Endothelial cell (in vitro differentiated cells): ENCODE measurements at regions not wholly inside any gene's neighbourhood (a gene's known extent, or its start where the extent isn't known, plus 50 kb on each side); places are given as distances from the start of the nearest gene placed in this dataset.

ENCODE experiments used
- DNase-seq: peaks from one replicate; pipeline ENCODE4 v3.0.0; 2021; ENCODE audit warnings: low spot score
- H3K27ac Mint-ChIP-seq: one replicate; pipeline ENCODE4 v1.8.0; 2021; ENCODE audit warnings: mixed read lengths, inconsistent platforms; ENCODE audit not compliant: unreplicated experiment
- H3K27me3 Mint-ChIP-seq: one replicate; pipeline ENCODE4 v1.8.0; 2021; ENCODE audit warnings: mild to moderate bottlenecking, moderate library complexity, mixed read lengths, inconsistent platforms; ENCODE audit not compliant: unreplicated experiment
- H3K36me3 Mint-ChIP-seq: one replicate; pipeline ENCODE4 v1.8.0; 2021; ENCODE audit warnings: mild to moderate bottlenecking, low read depth, mixed read lengths, inconsistent platforms; ENCODE audit not compliant: unreplicated experiment
- H3K4me1 Mint-ChIP-seq: one replicate; pipeline ENCODE4 v1.8.0; 2021; ENCODE audit warnings: mild to moderate bottlenecking, mixed read lengths, inconsistent platforms; ENCODE audit not compliant: unreplicated experiment
- H3K4me3 Mint-ChIP-seq: one replicate; pipeline ENCODE4 v1.8.0; 2021; ENCODE audit warnings: mild to moderate bottlenecking, mixed read lengths, inconsistent platforms; ENCODE audit not compliant: unreplicated experiment
- H3K9me3 Mint-ChIP-seq: one replicate; pipeline ENCODE4 v1.8.0; 2021; ENCODE audit warnings: mixed read lengths, inconsistent platforms; ENCODE audit not compliant: unreplicated experiment
- TF ChIP-seq, protein P1 (sequence below): fragments of 200-600 bp; sonication (generic); IDR thresholded peaks from one replicate; pipeline ENCODE4 v1.5.0; 2021; ENCODE audit warnings: antibody characterized with exemption; ENCODE audit not compliant: unreplicated experiment

DNA sequence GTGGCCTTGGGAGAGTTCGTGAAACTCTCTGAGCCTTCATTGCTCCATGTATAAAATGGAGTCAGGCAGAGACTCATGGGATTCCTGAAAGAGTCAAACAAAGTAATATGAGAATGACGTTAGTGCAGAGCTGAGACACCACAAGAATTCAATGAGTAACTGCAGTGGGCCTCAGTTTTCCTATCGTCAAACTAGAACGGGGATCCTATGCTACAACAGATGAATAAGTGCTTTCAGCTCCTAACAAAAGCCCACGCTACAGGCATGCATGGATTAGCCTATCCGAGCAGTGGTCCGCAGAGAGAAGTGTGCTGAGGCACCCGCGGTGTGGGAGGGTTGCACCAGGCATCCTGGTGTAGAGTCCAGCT is 124.7 kb downstream of the SYF2 start:
- Mint-ChIP-seq H3K9me3 (no peaks in the 10 kb centered on the region), H3K4me3 (no peak overlapping the region), H3K4me1 (no peaks in the 10 kb centered on the region), H3K27ac (no peak overlapping the region), H3K27me3 (peaks cover 2% of the 10 kb centered on the region), H3K36me3 (peaks cover 6% of the 10 kb centered on the region)
- TF ChIP-seq, protein P1, sequence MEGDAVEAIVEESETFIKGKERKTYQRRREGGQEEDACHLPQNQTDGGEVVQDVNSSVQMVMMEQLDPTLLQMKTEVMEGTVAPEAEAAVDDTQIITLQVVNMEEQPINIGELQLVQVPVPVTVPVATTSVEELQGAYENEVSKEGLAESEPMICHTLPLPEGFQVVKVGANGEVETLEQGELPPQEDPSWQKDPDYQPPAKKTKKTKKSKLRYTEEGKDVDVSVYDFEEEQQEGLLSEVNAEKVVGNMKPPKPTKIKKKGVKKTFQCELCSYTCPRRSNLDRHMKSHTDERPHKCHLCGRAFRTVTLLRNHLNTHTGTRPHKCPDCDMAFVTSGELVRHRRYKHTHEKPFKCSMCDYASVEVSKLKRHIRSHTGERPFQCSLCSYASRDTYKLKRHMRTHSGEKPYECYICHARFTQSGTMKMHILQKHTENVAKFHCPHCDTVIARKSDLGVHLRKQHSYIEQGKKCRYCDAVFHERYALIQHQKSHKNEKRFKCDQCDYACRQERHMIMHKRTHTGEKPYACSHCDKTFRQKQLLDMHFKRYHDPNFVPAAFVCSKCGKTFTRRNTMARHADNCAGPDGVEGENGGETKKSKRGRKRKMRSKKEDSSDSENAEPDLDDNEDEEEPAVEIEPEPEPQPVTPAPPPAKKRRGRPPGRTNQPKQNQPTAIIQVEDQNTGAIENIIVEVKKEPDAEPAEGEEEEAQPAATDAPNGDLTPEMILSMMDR, result no peak
- DNase-seq, result no peak

GRCh38 chr1:25106976-25107642 is 125.2 kb downstream of the SYF2 start:
- H3K9me3 Mint-ChIP-seq, result no peaks in the 10 kb centered on the region
- TF ChIP-seq, protein P1, result no peak
- no peaks in the 10 kb centered on the region for H3K4me1 Mint-ChIP-seq
- H3K4me3 Mint-ChIP-seq, result no peak overlapping the region
- H3K36me3 Mint-ChIP-seq, result peaks cover 6% of the 10 kb centered on the region
- H3K27me3 Mint-ChIP-seq, result peaks cover 2% of the 10 kb centered on the region
- H3K27ac Mint-ChIP-seq, result no peak overlapping the region
- DNase-seq, result no peak

GRCh38 chr1:25106352-25106751 is 126.0 kb downstream of the SYF2 start:
- Mint-ChIP-seq H3K27ac (no peak overlapping the region), H3K4me3 (no peak overlapping the region), H3K9me3 (no peaks in the 10 kb centered on the region), H3K36me3 (peaks cover 6% of the 10 kb centered on the region), H3K4me1 (peaks cover 5% of the 10 kb centered on the region), H3K27me3 (no peaks in the 10 kb centered on the region)
- DNase-seq, result no peak
- TF ChIP-seq, protein P1, result no peak

GRCh38 chr1:25105836-25106235 is 126.5 kb downstream of the SYF2 start:
- H3K4me1 Mint-ChIP-seq, result peaks cover 8% of the 10 kb centered on the region
- no peak for DNase-seq
- no peak overlapping the region for H3K27ac Mint-ChIP-seq
- no peaks in the 10 kb centered on the region for H3K27me3 Mint-ChIP-seq
- no peaks in the 10 kb centered on the region for H3K9me3 Mint-ChIP-seq
- TF ChIP-seq, protein P1, result no peak
- H3K4me3 Mint-ChIP-seq, result no peak overlapping the region
- peaks cover 6% of the 10 kb centered on the region for H3K36me3 Mint-ChIP-seq

DNA sequence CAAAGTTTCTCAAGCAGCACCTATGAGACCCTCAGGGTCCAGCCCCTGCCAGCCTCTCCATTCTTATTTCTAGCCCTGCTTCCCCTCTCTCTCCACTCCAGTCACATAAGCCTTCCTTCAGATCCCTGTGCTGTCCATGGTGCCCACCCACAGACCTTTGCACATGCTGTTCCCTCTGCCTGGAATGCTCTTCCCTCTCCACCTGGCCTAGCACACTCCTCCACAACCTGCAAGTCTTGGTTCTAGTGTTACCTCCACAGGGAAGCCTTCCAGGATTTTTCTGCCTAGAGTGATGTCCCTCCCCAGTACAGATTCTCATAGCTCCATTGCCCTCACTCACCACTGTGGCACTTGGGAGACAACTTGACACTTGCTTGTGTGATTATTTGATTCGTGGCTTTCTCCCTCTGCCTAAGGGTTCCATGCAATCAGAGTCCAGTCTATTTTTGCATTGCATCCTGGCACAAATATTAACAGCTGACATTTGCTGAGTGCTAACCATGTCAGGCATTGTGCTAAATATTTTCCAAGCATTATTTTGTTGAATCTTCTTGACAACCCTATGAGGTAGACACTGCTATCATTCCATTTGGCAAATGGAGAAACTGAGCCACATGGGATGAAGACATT is 127.3 kb downstream of the SYF2 start:
- H3K9me3 Mint-ChIP-seq, result no peaks in the 10 kb centered on the region
- DNase-seq, result no peak
- H3K27me3 Mint-ChIP-seq, result no peaks in the 10 kb centered on the region
- H3K27ac Mint-ChIP-seq, result no peak overlapping the region
- peaks cover 13% of the 10 kb centered on the region for H3K4me1 Mint-ChIP-seq
- TF ChIP-seq, protein P1, result no peak
- H3K4me3 Mint-ChIP-seq, result no peak overlapping the region
- peaks cover 6% of the 10 kb centered on the region for H3K36me3 Mint-ChIP-seq
